DOHH2 (cell line): ENCODE measurements at regions not wholly inside any gene's neighbourhood (a gene's known extent, or its start where the extent isn't known, plus 50 kb on each side); places are given as distances from the start of the nearest gene placed in this dataset.

ENCODE experiments used
- H3F3A ChIP-seq: fragments of 200-600 bp; sonication (generic), shearing (Covaris generic); 2 replicates; pipeline ENCODE4 v1.6.0; 2016; ENCODE audit warnings: antibody characterized with exemption, mild to moderate bottlenecking; ENCODE audit not compliant: control insufficient read depth, insufficient read depth
- H3K27ac ChIP-seq: fragments of 200-600 bp; sonication (generic); 2 replicates; pipeline ENCODE4 v1.5.1; 2014; ENCODE audit warnings: low read depth, mild to moderate bottlenecking, low read length, moderate library complexity
- H3K27me3 ChIP-seq: fragments of 200-600 bp; sonication (generic); 2 replicates; pipeline ENCODE4 v1.6.1; 2014; ENCODE audit warnings: mild to moderate bottlenecking, low read length, mixed read lengths; ENCODE audit not compliant: control insufficient read depth
- H3K36me3 ChIP-seq: fragments of 200-600 bp; sonication (generic); 2 replicates; pipeline ENCODE4 v1.6.1; 2014; ENCODE audit warnings: mild to moderate bottlenecking, low read length, moderate library complexity, mixed read lengths; ENCODE audit not compliant: control insufficient read depth
- H3K4me1 ChIP-seq: fragments of 200-600 bp; sonication (generic); 2 replicates; pipeline ENCODE4 v1.6.1; 2014; ENCODE audit warnings: mild to moderate bottlenecking, low read length, mixed read lengths; ENCODE audit not compliant: control insufficient read depth
- H3K4me2 ChIP-seq: fragments of 200-600 bp; sonication (generic); 2 replicates; pipeline ENCODE4 v1.6.0; 2014; ENCODE audit warnings: mild to moderate bottlenecking, low read length, moderate library complexity
- H3K4me3 ChIP-seq: fragments of 200-600 bp; sonication (generic); 2 replicates; pipeline ENCODE4 v1.5.1; 2014; ENCODE audit warnings: mild to moderate bottlenecking, low read length, mixed read lengths
- H3K79me2 ChIP-seq: fragments of 200-600 bp; sonication (generic); 2 replicates; pipeline ENCODE4 v1.6.1; 2014; ENCODE audit warnings: mild to moderate bottlenecking, low read length, mixed read lengths; ENCODE audit not compliant: control insufficient read depth
- H3K9me2 ChIP-seq: fragments of 200-600 bp; sonication (generic); replicated peaks from 2 replicates; pipeline ENCODE4 v1.6.1; 2014; ENCODE audit warnings: mild to moderate bottlenecking, low read length, mixed read lengths; ENCODE audit not compliant: control insufficient read depth
- H3K9me3 ChIP-seq: fragments of 200-600 bp; sonication (generic); 2 replicates; pipeline ENCODE4 v1.6.1; 2014; ENCODE audit warnings: antibody characterized with exemption, low read length, mixed read lengths; ENCODE audit not compliant: control insufficient read depth, insufficient read depth
- H4K20me1 ChIP-seq: fragments of 200-600 bp; sonication (generic); 2 replicates; pipeline ENCODE4 v1.6.0; 2014; ENCODE audit warnings: low read depth, mild to moderate bottlenecking, antibody characterized with exemption, low read length, moderate library complexity; ENCODE audit not compliant: control insufficient read depth, insufficient read depth
- EZH2phosphoT487 ChIP-seq: fragments of 200-600 bp; sonication (generic); IDR thresholded peaks from 2 replicates; pipeline ENCODE4 v1.6.1; 2017; ENCODE audit warnings: borderline replicate concordance, mild to moderate bottlenecking, antibody characterized with exemption, low read length, moderate library complexity, mixed read lengths
- TF ChIP-seq, protein P1 (sequence below): fragments of 200-600 bp; sonication (generic); IDR thresholded peaks from one replicate; pipeline ENCODE4 v1.5.1; 2014; ENCODE audit warnings: antibody characterized with exemption, mild to moderate bottlenecking, low read depth, low read length; ENCODE audit not compliant: poor library complexity, severe bottlenecking

DNA sequence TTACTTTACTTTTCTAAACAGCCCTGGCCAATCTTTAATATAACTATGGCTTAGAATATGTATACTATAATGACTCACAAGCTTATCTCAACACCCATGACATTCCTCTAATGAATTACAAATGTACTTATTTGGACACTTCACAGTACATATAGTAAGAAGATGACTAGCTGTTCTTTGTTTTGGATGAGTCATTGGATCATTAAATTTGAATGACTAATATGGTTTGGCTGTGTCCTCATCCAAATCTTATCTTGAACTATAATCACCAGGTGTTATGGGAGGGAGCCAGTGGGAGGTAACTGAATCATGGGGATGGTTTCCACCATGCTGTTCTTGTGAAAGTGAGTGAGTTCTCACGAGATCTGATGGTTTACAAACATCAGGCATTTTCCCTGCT lies 807.5 kb upstream of the SORCS1 start:
- Histone ChIP-seq H3K9me3 (no peaks in the 10 kb centered on the region), H3K4me3 (no peak overlapping the region), H3K27ac (no peak overlapping the region), H3K79me2 (no peaks in the 10 kb centered on the region), H3K9me2 (no peaks in the 10 kb centered on the region), H3K36me3 (no peaks in the 10 kb centered on the region), H3F3A (no peaks in the 10 kb centered on the region), H4K20me1 (no peaks in the 10 kb centered on the region), H3K27me3 (no peaks in the 10 kb centered on the region), H3K4me2 (no peak overlapping the region), H3K4me1 (no peaks in the 10 kb centered on the region)
- no peak for TF ChIP-seq EZH2phosphoT487
- TF ChIP-seq, protein P1, sequence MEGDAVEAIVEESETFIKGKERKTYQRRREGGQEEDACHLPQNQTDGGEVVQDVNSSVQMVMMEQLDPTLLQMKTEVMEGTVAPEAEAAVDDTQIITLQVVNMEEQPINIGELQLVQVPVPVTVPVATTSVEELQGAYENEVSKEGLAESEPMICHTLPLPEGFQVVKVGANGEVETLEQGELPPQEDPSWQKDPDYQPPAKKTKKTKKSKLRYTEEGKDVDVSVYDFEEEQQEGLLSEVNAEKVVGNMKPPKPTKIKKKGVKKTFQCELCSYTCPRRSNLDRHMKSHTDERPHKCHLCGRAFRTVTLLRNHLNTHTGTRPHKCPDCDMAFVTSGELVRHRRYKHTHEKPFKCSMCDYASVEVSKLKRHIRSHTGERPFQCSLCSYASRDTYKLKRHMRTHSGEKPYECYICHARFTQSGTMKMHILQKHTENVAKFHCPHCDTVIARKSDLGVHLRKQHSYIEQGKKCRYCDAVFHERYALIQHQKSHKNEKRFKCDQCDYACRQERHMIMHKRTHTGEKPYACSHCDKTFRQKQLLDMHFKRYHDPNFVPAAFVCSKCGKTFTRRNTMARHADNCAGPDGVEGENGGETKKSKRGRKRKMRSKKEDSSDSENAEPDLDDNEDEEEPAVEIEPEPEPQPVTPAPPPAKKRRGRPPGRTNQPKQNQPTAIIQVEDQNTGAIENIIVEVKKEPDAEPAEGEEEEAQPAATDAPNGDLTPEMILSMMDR: no peak

DNA sequence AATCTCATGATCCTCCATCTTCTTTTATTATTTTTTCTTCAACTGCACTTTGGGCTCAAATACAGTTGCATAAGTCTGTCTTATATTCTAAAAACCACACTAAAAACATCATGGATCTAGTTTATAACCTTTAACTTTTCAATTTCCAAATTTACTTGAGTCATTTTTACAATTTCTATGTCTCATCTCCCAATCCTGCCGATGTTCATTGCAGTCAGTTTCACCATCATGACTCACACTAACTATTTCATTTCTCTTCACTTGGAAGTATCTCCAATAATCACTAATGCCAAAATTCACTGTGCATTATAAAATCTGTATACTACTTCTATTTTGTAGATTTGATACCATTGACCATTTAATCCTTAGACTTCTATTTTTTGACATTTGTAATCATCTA lies 806.9 kb upstream of the SORCS1 start:
- TF ChIP-seq, protein P1: no peak
- no peak for TF ChIP-seq EZH2phosphoT487
- H3K9me3 ChIP-seq: no peaks in the 10 kb centered on the region

DNA sequence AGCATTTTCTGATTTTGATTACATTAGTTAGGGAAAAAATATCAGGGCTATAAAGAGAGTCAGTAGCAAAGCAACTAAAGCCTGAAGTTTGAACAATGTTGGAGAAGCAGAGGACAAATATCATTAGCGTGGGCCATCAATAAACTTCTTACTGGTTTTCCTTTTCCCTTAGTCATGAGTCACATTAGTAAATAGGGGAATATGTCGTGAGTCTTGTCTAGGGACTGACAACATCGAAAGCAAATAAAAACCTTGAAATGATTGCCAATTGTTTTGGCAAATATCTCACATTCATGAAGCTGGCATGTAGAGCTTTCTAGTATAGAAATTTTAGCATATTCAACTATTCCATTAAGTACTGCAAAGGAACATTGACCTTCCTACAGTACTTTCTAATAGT lies 806.0 kb upstream of the SORCS1 start:
- Histone ChIP-seq H3K4me2 (no peak overlapping the region), H3K9me2 (no peaks in the 10 kb centered on the region), H3K27me3 (no peaks in the 10 kb centered on the region), H3K9me3 (no peaks in the 10 kb centered on the region), H4K20me1 (no peaks in the 10 kb centered on the region), H3K4me1 (no peaks in the 10 kb centered on the region), H3K36me3 (no peaks in the 10 kb centered on the region), H3F3A (no peaks in the 10 kb centered on the region), H3K27ac (no peak overlapping the region), H3K79me2 (no peaks in the 10 kb centered on the region), H3K4me3 (no peak overlapping the region)
- TF ChIP-seq EZH2phosphoT487: no peak
- TF ChIP-seq, protein P1: no peak

More for the DNA sequence above, 806.9 kb upstream of the SORCS1 start:
- no peaks in the 10 kb centered on the region for H3K4me1 ChIP-seq
- no peak overlapping the region for H3K27ac ChIP-seq
- no peaks in the 10 kb centered on the region for H3K36me3 ChIP-seq
- no peaks in the 10 kb centered on the region for H3K9me2 ChIP-seq
- no peak overlapping the region for H3K4me3 ChIP-seq
- no peaks in the 10 kb centered on the region for H3K79me2 ChIP-seq
- H3F3A ChIP-seq: no peaks in the 10 kb centered on the region
- H3K4me2 ChIP-seq: no peak overlapping the region
- no peaks in the 10 kb centered on the region for H4K20me1 ChIP-seq
- H3K27me3 ChIP-seq: no peaks in the 10 kb centered on the region

DNA sequence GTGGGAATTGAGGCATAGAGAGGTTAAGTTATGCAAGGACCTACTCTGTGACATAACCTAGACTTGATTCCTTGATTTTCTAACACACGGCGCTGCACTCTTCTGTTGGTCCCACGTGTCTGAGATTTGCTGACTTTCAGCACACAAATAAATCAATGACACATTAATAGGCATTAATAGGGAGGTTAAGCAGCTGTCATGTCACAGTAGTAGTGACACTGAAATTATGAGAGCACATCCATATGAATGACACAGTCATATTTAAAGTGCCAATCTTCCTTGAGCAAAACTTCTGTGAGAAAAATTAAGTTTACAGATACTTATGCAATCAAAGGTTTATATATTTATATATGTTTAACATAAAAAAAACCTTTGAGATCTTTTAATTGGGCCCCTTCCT lies 805.4 kb upstream of the SORCS1 start:
- no peaks in the 10 kb centered on the region for H3K79me2 ChIP-seq
- H3K4me1 ChIP-seq: no peaks in the 10 kb centered on the region
- TF ChIP-seq, protein P1: no peak
- TF ChIP-seq EZH2phosphoT487: no peak
- H3K27ac ChIP-seq: no peak overlapping the region
- no peaks in the 10 kb centered on the region for H4K20me1 ChIP-seq
- no peaks in the 10 kb centered on the region for H3K9me2 ChIP-seq
- no peaks in the 10 kb centered on the region for H3F3A ChIP-seq
- no peaks in the 10 kb centered on the region for H3K27me3 ChIP-seq
- H3K9me3 ChIP-seq: no peaks in the 10 kb centered on the region
- no peaks in the 10 kb centered on the region for H3K36me3 ChIP-seq
- no peak overlapping the region for H3K4me2 ChIP-seq
- H3K4me3 ChIP-seq: no peak overlapping the region
